Heart left ventricle (tissue), 13 donors: ENCODE measurements at regions not wholly inside any gene's neighbourhood (a gene's known extent, or its start where the extent isn't known, plus 50 kb on each side); places are given as distances from the start of the nearest gene placed in this dataset.

Source experiments
- CTCF ChIP-seq, 12 donors: fragments of 200-600 bp; sonication (generic) in 4 of 12; IDR thresholded peaks; one replicate each; pipeline versions ENCODE4 v1.5.0 to v1.8.0; 2018 to 2022; ENCODE audit warnings: antibody characterized with exemption in 12 of 12, mild to moderate bottlenecking in 5 of 12
- POLR2A ChIP-seq, 2 donors: fragments of 450-650 bp; IDR thresholded peaks; one replicate each; pipeline ENCODE4 v1.6.1; 2017; ENCODE audit warnings: antibody characterized with exemption in 2 of 2, mild to moderate bottlenecking in 2 of 2, moderate library complexity in 2 of 2
- donor health status: ischemic (EF 13 %, LVEDD 7.1; RV severe dilation, severe dysfunction).
- donor health status: DM: no; HTN: yes; CAD: no.
- donor health status: DM: no; HTN: no; CAD: no.
- donor health status: ischemic (EF 25% LVEDD 6.9; RV normal size, moderate dysfunction).
- donor health status: ischemic (EF 25% LVEDD 5.7; RV mildly dilated, moderate dysfunction).
- donor health status: ischemic (EF 35%, LVEDD 5.7; RV mildly dilated, moderate dysfunction).
- donor health status: nonischemic (EF 11% LVEDD 7.7; RV severe dilation, severe dysfunction).
- donor health status: DM: yes; HTN: yes; CAD: no.
- donor health status: PGD.
- donor health status: ischemic (EF 29% LVEDD 5.4; RV normal size, mild dysfunction).
- donor health status: nonischemic (EF 23%, LVEDD 6.1; RV moderate dilation, normal function).

GRCh38 chr16:82535764-82536163 is 91.0 kb upstream of the CDH13 start:
- TF ChIP-seq CTCF (IDR thresholded peaks at IDR 0.05) (no peak), POLR2A (IDR thresholded peaks at IDR 0.05) (no peak)
